SJCRH30 (cell line): ENCODE measurements at regions not wholly inside any gene's neighbourhood (a gene's known extent, or its start where the extent isn't known, plus 50 kb on each side); places are given as distances from the start of the nearest gene placed in this dataset.
"Not testable (repeated sequence)": the region's sequence is repeated elsewhere in the genome, so short reads cannot be mapped to it uniquely, and the experiment has no call there.

Experiments used
- DNase-seq, 2 experiments: peaks; one replicate each; pipeline ENCODE4 v3.0.0-alpha.2; 2015 to 2020
- H3K27ac ChIP-seq: fragments of 250-450 bp; sonication (Bioruptor Pico); 2 replicates; pipeline ENCODE4 v1.5.1; 2020; ENCODE audit warnings: mild to moderate bottlenecking, moderate library complexity
- H3K27me3 ChIP-seq: fragments of 250-450 bp; sonication (Bioruptor Pico); 2 replicates; pipeline ENCODE4 v1.5.1; 2020; ENCODE audit warnings: mild to moderate bottlenecking, moderate library complexity
- H3K36me3 ChIP-seq: fragments of 250-450 bp; sonication (Bioruptor Pico); 2 replicates; pipeline ENCODE4 v1.5.1; 2020; ENCODE audit warnings: mild to moderate bottlenecking, moderate library complexity
- H3K4me1 ChIP-seq: fragments of 250-450 bp; sonication (Bioruptor Pico); 2 replicates; pipeline ENCODE4 v1.5.1; 2020; ENCODE audit warnings: mild to moderate bottlenecking, moderate library complexity
- H3K4me3 ChIP-seq: fragments of 250-450 bp; sonication (Bioruptor Pico); 2 replicates; pipeline ENCODE4 v1.5.1; 2020; ENCODE audit warnings: mild to moderate bottlenecking, moderate library complexity
- H3K9me3 ChIP-seq: fragments of 250-450 bp; sonication (Bioruptor Pico); replicated peaks from 2 replicates; pipeline ENCODE4 v1.5.1; 2020; ENCODE audit warnings: mild to moderate bottlenecking, moderate library complexity

- H3K4me1 ChIP-seq: no peaks in the 10 kb centered on the region
- no peak overlapping the region for H3K27ac ChIP-seq
- no peaks in the 10 kb centered on the region for H3K36me3 ChIP-seq
- no peaks in the 10 kb centered on the region for H3K27me3 ChIP-seq
- H3K4me3 ChIP-seq: no peak overlapping the region
- no peaks in the 10 kb centered on the region for H3K9me3 ChIP-seq
- DNase-seq: no peak
These were observed 109.2 kb downstream of the BASP1 start for GRCh38 chr5:17326600-17327037.

- H3K27me3 ChIP-seq: no peaks in the 10 kb centered on the region
- H3K36me3 ChIP-seq: no peaks in the 10 kb centered on the region
- no peaks in the 10 kb centered on the region for H3K4me1 ChIP-seq
- DNase-seq: no peak
- H3K27ac ChIP-seq: no peak overlapping the region
- no peaks in the 10 kb centered on the region for H3K9me3 ChIP-seq
- no peak overlapping the region for H3K4me3 ChIP-seq
These were observed 109.7 kb downstream of the BASP1 start for GRCh38 chr5:17327048-17327625.

GRCh38 chr5:17329571-17329970 lies 112.1 kb downstream of the BASP1 start:
- DNase-seq: no peak
- Histone ChIP-seq H3K4me1 (no peaks in the 10 kb centered on the region), H3K4me3 (no peak overlapping the region), H3K27me3 (no peaks in the 10 kb centered on the region), H3K36me3 (no peaks in the 10 kb centered on the region), H3K27ac (no peak overlapping the region), H3K9me3 (no peaks in the 10 kb centered on the region)

- no peaks in the 10 kb centered on the region for H3K27me3 ChIP-seq
- no peak overlapping the region for H3K27ac ChIP-seq
- H3K4me3 ChIP-seq: no peak overlapping the region
- no peaks in the 10 kb centered on the region for H3K4me1 ChIP-seq
- DNase-seq: no peak
- no peaks in the 10 kb centered on the region for H3K9me3 ChIP-seq
- no peaks in the 10 kb centered on the region for H3K36me3 ChIP-seq
These were observed 113.0 kb downstream of the BASP1 start for GRCh38 chr5:17330386-17330785.

GRCh38 chr5:17331651-17332050 lies 114.2 kb downstream of the BASP1 start:
- H3K27ac ChIP-seq: no peak overlapping the region
- H3K4me3 ChIP-seq: no peak overlapping the region
- no peaks in the 10 kb centered on the region for H3K9me3 ChIP-seq
- no peaks in the 10 kb centered on the region for H3K36me3 ChIP-seq
- H3K4me1 ChIP-seq: no peaks in the 10 kb centered on the region
- no peak for DNase-seq
- no peaks in the 10 kb centered on the region for H3K27me3 ChIP-seq

- H3K9me3 ChIP-seq: no peaks in the 10 kb centered on the region
- H3K4me1 ChIP-seq: no peaks in the 10 kb centered on the region
These were observed 116.3 kb downstream of the BASP1 start for GRCh38 chr5:17333755-17334154.

GRCh38 chr5:17336054-17336453 lies 118.6 kb downstream of the BASP1 start:
- no peak overlapping the region for H3K27ac ChIP-seq
- H3K9me3 ChIP-seq: no peaks in the 10 kb centered on the region
- no peaks in the 10 kb centered on the region for H3K27me3 ChIP-seq
- no peaks in the 10 kb centered on the region for H3K4me1 ChIP-seq
- no peak overlapping the region for H3K4me3 ChIP-seq
- no peaks in the 10 kb centered on the region for H3K36me3 ChIP-seq
- no peak for DNase-seq

More at GRCh38 chr5:17333755-17334154, 116.3 kb downstream of the BASP1 start:
- Histone ChIP-seq H3K27ac (no peak overlapping the region), H3K27me3 (no peaks in the 10 kb centered on the region), H3K36me3 (no peaks in the 10 kb centered on the region), H3K4me3 (no peak overlapping the region)
- no peak for DNase-seq

GRCh38 chr5:17336723-17337122 lies 119.3 kb downstream of the BASP1 start:
- not testable (repeated sequence) for H3K9me3 ChIP-seq, H3K27me3 ChIP-seq, DNase-seq, H3K27ac ChIP-seq, H3K4me3 ChIP-seq, H3K4me1 ChIP-seq, H3K36me3 ChIP-seq

- no peak overlapping the region for H3K27ac ChIP-seq
These were observed 122.4 kb downstream of the BASP1 start for GRCh38 chr5:17339841-17340240.

GRCh38 chr5:17340379-17340778 lies 122.9 kb downstream of the BASP1 start:
- Histone ChIP-seq H3K4me3 (no peak overlapping the region), H3K9me3 (no peaks in the 10 kb centered on the region), H3K4me1 (no peaks in the 10 kb centered on the region), H3K27me3 (no peaks in the 10 kb centered on the region), H3K36me3 (no peaks in the 10 kb centered on the region), H3K27ac (no peak overlapping the region)
- no peak for DNase-seq

More at GRCh38 chr5:17339841-17340240, 122.4 kb downstream of the BASP1 start:
- Histone ChIP-seq H3K4me3 (no peak overlapping the region), H3K9me3 (no peaks in the 10 kb centered on the region), H3K4me1 (no peaks in the 10 kb centered on the region), H3K27me3 (no peaks in the 10 kb centered on the region), H3K36me3 (no peaks in the 10 kb centered on the region)
- DNase-seq: no peak

GRCh38 chr5:17340819-17341218 lies 123.4 kb downstream of the BASP1 start:
- no peaks in the 10 kb centered on the region for H3K27me3 ChIP-seq
- H3K4me1 ChIP-seq: no peaks in the 10 kb centered on the region
- no peak overlapping the region for H3K27ac ChIP-seq
- H3K36me3 ChIP-seq: no peaks in the 10 kb centered on the region
- no peak for DNase-seq
- no peak overlapping the region for H3K4me3 ChIP-seq
- H3K9me3 ChIP-seq: no peaks in the 10 kb centered on the region

GRCh38 chr5:17343675-17344074 lies 126.2 kb downstream of the BASP1 start:
- no peak overlapping the region for H3K27ac ChIP-seq
- H3K9me3 ChIP-seq: no peaks in the 10 kb centered on the region
- H3K36me3 ChIP-seq: no peaks in the 10 kb centered on the region
- H3K4me1 ChIP-seq: no peaks in the 10 kb centered on the region
- H3K4me3 ChIP-seq: no peak overlapping the region
- DNase-seq: no peak
- no peaks in the 10 kb centered on the region for H3K27me3 ChIP-seq

- DNase-seq: no peak
- Histone ChIP-seq H3K36me3 (no peaks in the 10 kb centered on the region), H3K9me3 (no peaks in the 10 kb centered on the region)
These were observed 129.4 kb downstream of the BASP1 start for GRCh38 chr5:17346811-17347210.

GRCh38 chr5:17352223-17352622 lies 134.8 kb downstream of the BASP1 start:
- no peak overlapping the region for H3K4me3 ChIP-seq
- no peaks in the 10 kb centered on the region for H3K36me3 ChIP-seq
- no peaks in the 10 kb centered on the region for H3K9me3 ChIP-seq
- no peak overlapping the region for H3K27ac ChIP-seq
- no peak for DNase-seq
- no peaks in the 10 kb centered on the region for H3K27me3 ChIP-seq
- H3K4me1 ChIP-seq: no peaks in the 10 kb centered on the region

More at GRCh38 chr5:17346811-17347210, 129.4 kb downstream of the BASP1 start:
- no peak overlapping the region for H3K27ac ChIP-seq
- H3K27me3 ChIP-seq: no peaks in the 10 kb centered on the region
- no peaks in the 10 kb centered on the region for H3K4me1 ChIP-seq
- no peak overlapping the region for H3K4me3 ChIP-seq

GRCh38 chr5:17354265-17354664 lies 136.8 kb downstream of the BASP1 start:
- Histone ChIP-seq H3K27me3 (no peaks in the 10 kb centered on the region), H3K27ac (no peak overlapping the region), H3K36me3 (no peaks in the 10 kb centered on the region), H3K4me3 (no peak overlapping the region), H3K9me3 (no peaks in the 10 kb centered on the region), H3K4me1 (no peaks in the 10 kb centered on the region)
- no peak for DNase-seq

GRCh38 chr5:17355586-17356346 lies 138.3 kb downstream of the BASP1 start:
- no peaks in the 10 kb centered on the region for H3K36me3 ChIP-seq
- H3K4me1 ChIP-seq: no peaks in the 10 kb centered on the region
- H3K27ac ChIP-seq: no peak overlapping the region
- no peaks in the 10 kb centered on the region for H3K9me3 ChIP-seq
- no peak for DNase-seq
- no peaks in the 10 kb centered on the region for H3K27me3 ChIP-seq
- no peak overlapping the region for H3K4me3 ChIP-seq
